ENCODE measurements at regions not wholly inside any gene's neighbourhood (a gene's known extent, or its start where the extent isn't known, plus 50 kb on each side); places are given as distances from the start of the nearest gene placed in this dataset.

- TF ChIP-seq, protein P1, sequence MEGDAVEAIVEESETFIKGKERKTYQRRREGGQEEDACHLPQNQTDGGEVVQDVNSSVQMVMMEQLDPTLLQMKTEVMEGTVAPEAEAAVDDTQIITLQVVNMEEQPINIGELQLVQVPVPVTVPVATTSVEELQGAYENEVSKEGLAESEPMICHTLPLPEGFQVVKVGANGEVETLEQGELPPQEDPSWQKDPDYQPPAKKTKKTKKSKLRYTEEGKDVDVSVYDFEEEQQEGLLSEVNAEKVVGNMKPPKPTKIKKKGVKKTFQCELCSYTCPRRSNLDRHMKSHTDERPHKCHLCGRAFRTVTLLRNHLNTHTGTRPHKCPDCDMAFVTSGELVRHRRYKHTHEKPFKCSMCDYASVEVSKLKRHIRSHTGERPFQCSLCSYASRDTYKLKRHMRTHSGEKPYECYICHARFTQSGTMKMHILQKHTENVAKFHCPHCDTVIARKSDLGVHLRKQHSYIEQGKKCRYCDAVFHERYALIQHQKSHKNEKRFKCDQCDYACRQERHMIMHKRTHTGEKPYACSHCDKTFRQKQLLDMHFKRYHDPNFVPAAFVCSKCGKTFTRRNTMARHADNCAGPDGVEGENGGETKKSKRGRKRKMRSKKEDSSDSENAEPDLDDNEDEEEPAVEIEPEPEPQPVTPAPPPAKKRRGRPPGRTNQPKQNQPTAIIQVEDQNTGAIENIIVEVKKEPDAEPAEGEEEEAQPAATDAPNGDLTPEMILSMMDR (IDR thresholded peaks at IDR 0.05) = no peak
- DNase-seq (ENCODE audit: low spot score) (no peak), ATAC-seq (ENCODE audit: low FRiP score) (no peak)
Observed at GRCh38 chr12:77273898-77274297, 208.5 kb upstream of the E2F7 start.

- ATAC-seq (ENCODE audit: low FRiP score) (no peak), DNase-seq (ENCODE audit: low spot score) (no peak)
- TF ChIP-seq, protein P1 (IDR thresholded peaks at IDR 0.05) = no peak
Observed at GRCh38 chr12:77256956-77257355, 191.6 kb upstream of the E2F7 start.

GRCh38 chr12:77253321-77253720, 188.0 kb upstream of the E2F7 start:
- TF ChIP-seq, protein P1 (IDR thresholded peaks at IDR 0.05) = no peak
- no peak for ATAC-seq (ENCODE audit: low FRiP score)

DNA sequence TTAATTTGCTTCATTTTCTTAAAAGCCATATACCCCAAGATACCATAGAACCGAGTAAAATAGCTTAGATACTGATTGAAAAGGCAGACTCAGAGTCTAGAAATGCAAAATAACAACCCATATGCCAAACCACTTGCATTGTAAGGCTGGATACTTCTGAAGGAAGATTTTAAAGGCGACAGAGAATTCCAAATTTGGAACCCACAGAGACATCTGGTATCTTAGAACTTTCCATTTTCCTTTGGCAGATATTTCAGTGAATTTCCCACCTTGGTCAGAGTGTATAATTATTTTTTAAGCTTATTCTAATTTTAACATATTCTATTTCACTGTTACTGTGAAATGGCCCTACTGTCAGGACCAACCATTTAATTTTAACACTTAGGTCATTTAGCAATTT, 186.4 kb upstream of the E2F7 start:
- TF ChIP-seq, protein P1 (IDR thresholded peaks at IDR 0.05) = no peak
- no peak for ATAC-seq (ENCODE audit: low FRiP score)
- no peak for DNase-seq (ENCODE audit: low spot score)

More at GRCh38 chr12:77253321-77253720, 188.0 kb upstream of the E2F7 start:
- DNase-seq (ENCODE audit: low spot score) = no peak

- TF ChIP-seq, protein P1 (IDR thresholded peaks at IDR 0.05) = no peak
- ATAC-seq (ENCODE audit: low FRiP score) (no peak), DNase-seq (ENCODE audit: low spot score) (no peak)
Observed at GRCh38 chr12:77249892-77250291, 184.5 kb upstream of the E2F7 start.

DNA sequence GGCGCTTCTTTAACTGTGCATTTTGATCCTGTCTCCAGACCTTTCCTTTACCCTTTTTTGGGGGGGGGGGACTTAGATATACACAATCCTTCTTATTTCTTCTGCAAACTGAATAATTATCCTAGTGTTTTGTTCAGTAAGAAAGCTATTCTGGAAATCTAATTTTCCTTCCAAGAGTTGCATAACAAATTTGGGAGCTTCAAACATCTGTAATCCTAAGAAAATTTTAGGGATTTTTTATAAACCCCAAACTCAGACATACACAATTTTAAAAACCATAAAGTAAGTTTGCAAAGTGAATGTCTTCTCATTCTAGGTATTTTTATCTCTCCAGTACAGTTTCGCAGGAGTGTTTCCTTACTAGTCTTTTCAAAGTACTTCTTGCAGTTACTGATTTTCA, 182.7 kb upstream of the E2F7 start:
- DNase-seq (ENCODE audit: low spot score) (no peak), ATAC-seq (ENCODE audit: low FRiP score) (no peak)
- TF ChIP-seq, protein P1 (IDR thresholded peaks at IDR 0.05) = no peak

GRCh38 chr12:77247542-77247941, 182.2 kb upstream of the E2F7 start:
- ATAC-seq (ENCODE audit: low FRiP score) (no peak), DNase-seq (ENCODE audit: low spot score) (no peak)
- TF ChIP-seq, protein P1 (IDR thresholded peaks at IDR 0.05) = no peak

All from omental fat pad (tissue), 3 donors.